ENCODE measurements at regions not wholly inside any gene's neighbourhood (a gene's known extent, or its start where the extent isn't known, plus 50 kb on each side); places are given as distances from the start of the nearest gene placed in this dataset.

DNA sequence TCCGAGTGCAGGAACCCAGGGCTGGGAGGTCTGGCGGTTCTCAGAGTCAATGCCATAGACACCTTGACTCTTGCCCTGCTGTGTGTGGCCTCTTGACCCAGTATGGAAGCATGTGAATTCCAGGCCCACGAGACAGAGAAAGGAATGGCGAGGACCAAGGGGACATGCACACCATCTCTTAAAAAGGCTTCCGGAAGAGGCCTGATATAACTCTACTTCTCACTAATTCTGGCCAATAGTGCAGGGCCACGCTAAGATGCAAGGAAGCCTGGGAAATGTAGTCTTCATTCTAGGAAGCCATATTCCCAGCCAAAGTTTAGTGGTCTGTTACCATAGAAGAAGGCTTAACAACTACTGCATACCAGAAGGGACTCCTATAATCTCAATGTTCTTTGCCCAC is 177.0 kb upstream of the KCNG1 start:
- TF ChIP-seq, protein P1, sequence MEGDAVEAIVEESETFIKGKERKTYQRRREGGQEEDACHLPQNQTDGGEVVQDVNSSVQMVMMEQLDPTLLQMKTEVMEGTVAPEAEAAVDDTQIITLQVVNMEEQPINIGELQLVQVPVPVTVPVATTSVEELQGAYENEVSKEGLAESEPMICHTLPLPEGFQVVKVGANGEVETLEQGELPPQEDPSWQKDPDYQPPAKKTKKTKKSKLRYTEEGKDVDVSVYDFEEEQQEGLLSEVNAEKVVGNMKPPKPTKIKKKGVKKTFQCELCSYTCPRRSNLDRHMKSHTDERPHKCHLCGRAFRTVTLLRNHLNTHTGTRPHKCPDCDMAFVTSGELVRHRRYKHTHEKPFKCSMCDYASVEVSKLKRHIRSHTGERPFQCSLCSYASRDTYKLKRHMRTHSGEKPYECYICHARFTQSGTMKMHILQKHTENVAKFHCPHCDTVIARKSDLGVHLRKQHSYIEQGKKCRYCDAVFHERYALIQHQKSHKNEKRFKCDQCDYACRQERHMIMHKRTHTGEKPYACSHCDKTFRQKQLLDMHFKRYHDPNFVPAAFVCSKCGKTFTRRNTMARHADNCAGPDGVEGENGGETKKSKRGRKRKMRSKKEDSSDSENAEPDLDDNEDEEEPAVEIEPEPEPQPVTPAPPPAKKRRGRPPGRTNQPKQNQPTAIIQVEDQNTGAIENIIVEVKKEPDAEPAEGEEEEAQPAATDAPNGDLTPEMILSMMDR (IDR thresholded peaks at IDR 0.05; ENCODE audit: low read length), result no peak
- TF ChIP-seq EZH2phosphoT487 (IDR thresholded peaks at IDR 0.05; ENCODE audit: low read length), result no peak
- TF ChIP-seq EZH2 (optimal IDR thresholded peaks at IDR 0.05; ENCODE audit: low read depth, low read length), result no peak
